Anterior cingulate cortex (tissue), 58 donors: ENCODE measurements at regions not wholly inside any gene's neighbourhood (a gene's known extent, or its start where the extent isn't known, plus 50 kb on each side); places are given as distances from the start of the nearest gene placed in this dataset.
"Not testable (repeated sequence)": the region's sequence is repeated elsewhere in the genome, so short reads cannot be mapped to it uniquely, and the experiment has no call there.

Source experiments
- DNase-seq, 58 donors: peaks; one replicate each; lab custom pipeline; 2025; lab: John Stamatoyannopoulos, UW

DNA sequence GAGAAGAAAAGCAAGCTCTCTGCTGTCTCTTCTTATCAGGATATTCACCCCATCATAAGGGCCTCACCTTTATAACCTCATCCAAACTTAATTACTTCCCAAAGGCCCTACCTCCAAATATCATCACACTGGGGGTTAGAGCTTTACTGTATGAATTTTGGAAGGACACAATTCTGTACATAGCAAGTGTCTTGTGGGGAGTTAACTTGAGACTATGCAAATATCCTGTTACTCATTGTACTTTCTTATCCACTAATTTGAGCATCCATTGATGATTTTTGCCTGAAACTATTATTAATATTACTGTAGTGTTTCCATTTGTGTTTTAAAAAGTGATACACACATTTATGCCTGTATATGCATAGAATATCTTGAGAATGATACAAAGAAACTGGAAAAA is 129.1 kb upstream of the IVNS1ABP start:
- DNase-seq = no peak

- DNase-seq = no peak
Measured at GRCh38 chr1:185445594-185445993, 128.6 kb upstream of the IVNS1ABP start.

- no peak for DNase-seq
Measured at GRCh38 chr1:185444676-185445075, 127.6 kb upstream of the IVNS1ABP start.

- DNase-seq = no peak
Measured at GRCh38 chr1:185442050-185442449, 125.0 kb upstream of the IVNS1ABP start.

DNA sequence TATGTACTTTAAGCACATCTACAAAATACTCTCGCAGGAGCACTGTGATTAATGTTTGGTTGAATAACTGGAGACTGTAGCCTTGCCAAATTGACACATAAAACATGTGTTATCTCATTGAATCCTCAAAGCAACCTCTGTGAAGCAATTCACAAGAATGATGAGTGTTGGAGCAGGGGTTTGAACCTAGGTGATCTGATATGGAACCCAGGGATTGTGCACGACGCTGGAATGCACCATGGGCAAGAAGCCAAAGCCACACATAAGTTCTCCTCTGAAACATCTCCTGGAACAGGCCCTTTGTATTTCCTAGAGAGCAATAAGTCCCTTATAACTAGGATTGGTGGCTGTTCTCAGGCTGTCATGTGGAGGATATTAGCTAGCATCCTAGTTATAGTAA is 124.6 kb upstream of the IVNS1ABP start:
- DNase-seq = no peak

GRCh38 chr1:185440877-185441276 is 123.8 kb upstream of the IVNS1ABP start:
- DNase-seq = no peak

DNA sequence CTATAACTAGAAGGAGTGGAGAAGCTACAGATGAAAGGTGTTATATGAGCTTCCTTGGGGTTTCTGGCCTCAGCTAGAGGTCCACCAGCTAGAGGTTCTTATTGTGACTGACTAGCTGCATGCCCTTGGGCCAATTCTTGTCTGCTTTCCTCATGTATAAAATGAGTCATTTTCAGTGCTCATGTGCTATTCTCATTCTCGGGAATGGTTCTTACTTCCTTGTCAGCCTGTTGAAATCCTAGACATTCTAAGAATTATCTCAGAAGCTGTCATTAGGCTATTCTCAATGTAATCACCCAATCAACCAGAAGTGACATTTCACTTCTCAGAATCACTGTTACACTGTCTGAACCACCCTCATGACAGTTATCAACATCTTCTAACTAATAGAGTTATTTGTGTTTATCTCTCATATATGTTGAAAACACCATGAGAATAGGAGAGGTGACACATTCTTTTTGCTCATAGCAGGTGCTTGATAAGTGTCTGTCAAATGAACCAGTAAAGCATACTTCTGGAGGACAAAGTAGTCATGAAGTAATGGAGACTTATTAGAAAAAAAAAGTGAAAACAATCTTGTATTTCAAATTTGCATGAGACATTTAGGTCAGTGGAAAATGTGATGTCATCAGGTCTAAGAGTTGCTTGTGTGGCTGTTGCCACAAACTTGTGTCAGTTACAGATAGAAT is 122.8 kb upstream of the IVNS1ABP start:
- DNase-seq = no peak

GRCh38 chr1:185438936-185439335 is 121.9 kb upstream of the IVNS1ABP start:
- DNase-seq = no peak

DNA sequence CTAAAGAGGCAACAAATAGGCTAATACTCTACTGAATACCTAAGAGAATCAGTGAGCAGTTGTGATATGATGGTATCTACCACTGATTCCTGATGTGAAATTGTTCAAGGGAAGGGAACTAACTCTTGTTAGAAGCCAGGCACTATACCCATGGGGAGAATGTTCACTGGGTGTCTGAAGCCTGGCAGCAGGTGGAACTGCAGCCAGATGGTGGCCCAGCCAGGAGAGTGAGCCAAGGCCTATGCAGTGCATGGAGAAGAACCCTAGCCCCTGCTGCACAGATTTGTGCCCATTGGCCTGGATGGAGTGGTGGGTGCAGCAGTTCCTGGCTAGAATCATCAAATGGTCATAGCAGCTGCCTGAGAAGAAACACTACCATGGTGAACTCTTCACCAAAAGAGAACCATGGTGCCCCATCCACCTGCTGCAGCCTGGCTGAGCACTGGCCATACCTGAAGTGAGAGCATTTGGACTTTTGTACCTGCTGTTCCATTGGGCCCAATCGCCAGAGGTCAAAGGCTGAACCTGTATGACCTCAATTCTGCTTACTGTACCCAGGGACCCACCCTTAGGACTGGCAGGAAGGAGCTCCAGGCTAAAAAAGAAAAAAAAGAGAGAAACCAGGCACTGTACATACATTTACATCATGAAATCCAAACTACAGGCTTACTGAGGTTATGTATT is 118.8 kb upstream of the IVNS1ABP start:
- DNase-seq = no peak

- no peak for DNase-seq
Measured at GRCh38 chr1:185434721-185435120, 117.7 kb upstream of the IVNS1ABP start.

GRCh38 chr1:185433667-185434066 is 116.6 kb upstream of the IVNS1ABP start:
- DNase-seq = no peak

DNA sequence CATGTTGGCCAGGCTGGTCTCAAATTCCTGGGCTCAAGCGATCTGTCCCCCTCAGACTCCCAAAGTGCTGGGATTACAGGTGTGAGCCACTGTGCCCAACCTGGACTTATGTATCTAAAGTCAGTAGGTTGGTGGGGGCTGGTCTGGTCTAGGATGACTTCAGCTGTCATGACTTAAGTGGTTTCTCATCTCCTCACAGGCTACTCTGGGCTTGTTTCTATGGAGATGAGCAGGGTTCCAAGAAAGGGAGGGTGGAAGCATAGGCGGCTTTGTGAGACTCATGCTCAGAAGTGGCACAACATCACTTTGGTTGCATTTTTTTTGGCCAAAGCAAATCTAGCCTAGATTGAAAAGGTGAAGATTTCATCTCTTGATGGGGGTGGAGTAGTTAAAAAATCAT is 115.9 kb upstream of the IVNS1ABP start:
- no peak for DNase-seq

DNA sequence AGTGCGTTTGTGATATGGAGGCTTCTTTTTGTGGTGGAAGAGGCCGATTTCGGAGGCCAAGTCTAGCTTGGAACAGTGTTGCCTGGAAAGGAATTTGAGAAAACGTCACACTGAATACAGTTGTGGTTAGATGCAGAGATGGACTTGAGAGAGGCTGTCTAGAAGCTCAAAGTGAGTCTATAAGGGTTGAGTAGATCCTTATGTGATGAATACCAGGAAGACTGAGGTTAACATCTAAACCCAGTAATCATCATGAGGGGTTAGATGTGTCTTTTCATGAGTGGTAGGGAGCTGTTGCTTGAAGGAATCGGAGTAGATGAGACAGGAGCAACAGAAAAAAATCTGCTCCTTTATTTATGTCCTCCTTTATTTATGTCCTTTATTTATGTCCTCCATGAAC is 114.6 kb upstream of the IVNS1ABP start:
- DNase-seq = no peak

GRCh38 chr1:185429668-185430067 is 112.6 kb upstream of the IVNS1ABP start:
- not testable (repeated sequence) for DNase-seq

GRCh38 chr1:185427776-185428175 is 110.7 kb upstream of the IVNS1ABP start:
- DNase-seq = no peak

GRCh38 chr1:185427264-185427663 is 110.2 kb upstream of the IVNS1ABP start:
- DNase-seq = no peak

DNA sequence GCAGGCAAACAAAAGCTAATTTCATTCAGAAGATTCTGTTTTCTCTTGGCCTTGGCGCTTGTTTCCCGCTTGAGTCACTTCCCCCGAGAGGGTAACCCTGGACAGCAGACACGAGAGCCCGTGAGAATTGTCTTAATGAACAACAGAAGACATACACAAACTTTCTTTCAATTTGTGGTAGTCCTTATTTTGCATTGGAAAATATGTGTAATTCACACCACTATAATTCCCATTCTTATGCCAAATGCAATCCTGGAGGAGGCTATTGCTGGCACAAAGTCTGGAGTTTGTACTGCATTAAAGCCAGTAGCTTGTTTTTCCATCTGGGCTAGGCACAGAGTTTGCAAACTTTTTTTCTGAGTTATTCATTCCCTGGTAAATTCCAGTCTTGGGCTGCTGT is 109.8 kb upstream of the IVNS1ABP start:
- DNase-seq = no peak

- no peak for DNase-seq
Measured at GRCh38 chr1:185425163-185425562, 108.1 kb upstream of the IVNS1ABP start.

GRCh38 chr1:185421485-185422107 is 104.6 kb upstream of the IVNS1ABP start:
- no peak for DNase-seq

DNA sequence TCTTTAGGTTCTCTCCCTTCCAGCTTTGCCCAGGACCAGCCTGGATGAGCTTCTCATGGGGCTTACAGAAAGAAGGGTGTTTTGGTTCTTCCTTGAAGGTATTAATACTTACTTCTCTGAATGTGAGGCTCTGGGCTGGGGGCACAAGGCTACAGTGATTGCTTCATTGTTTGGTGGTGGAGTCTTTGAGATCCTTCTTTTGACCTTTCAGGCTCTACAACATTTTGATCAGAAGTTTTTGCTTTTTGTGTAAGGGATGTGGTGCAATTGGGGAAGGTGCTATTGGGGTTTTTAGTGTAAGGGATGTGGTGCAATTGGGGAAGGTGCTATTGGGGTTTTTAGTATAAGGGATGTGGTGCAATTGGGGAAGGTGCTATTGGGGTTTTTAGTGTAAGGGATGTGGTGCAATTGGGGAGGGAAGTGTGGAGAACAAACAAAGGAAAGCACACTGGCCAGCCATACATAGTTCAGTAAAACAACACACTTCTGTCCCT is 103.6 kb upstream of the IVNS1ABP start:
- no peak for DNase-seq

GRCh38 chr1:185419718-185420117 is 102.7 kb upstream of the IVNS1ABP start:
- no peak for DNase-seq

GRCh38 chr1:185418472-185418871 is 101.4 kb upstream of the IVNS1ABP start:
- no peak for DNase-seq
